ENCODE measurements at regions not wholly inside any gene's neighbourhood (a gene's known extent, or its start where the extent isn't known, plus 50 kb on each side); places are given as distances from the start of the nearest gene placed in this dataset.

GRCh38 chr4:55248756-55249155 lies 97.3 kb upstream of the SRD5A3 start:
- no peak for TF ChIP-seq POLR2A (IDR thresholded peaks at IDR 0.05; ENCODE audit: low read length)
- TF ChIP-seq GATA1 (IDR thresholded peaks at IDR 0.05; ENCODE audit: low read depth, low read length): no peak

Data from erythroblast (primary cell).